ENCODE measurements at regions not wholly inside any gene's neighbourhood (a gene's known extent, or its start where the extent isn't known, plus 50 kb on each side); places are given as distances from the start of the nearest gene placed in this dataset.

- H3K4me3 ChIP-seq (ENCODE audit: low read length in 2 of 2), result no peak overlapping the region
- no peaks in the 10 kb centered on the region for H3K4me1 ChIP-seq (ENCODE audit: control insufficient read depth, insufficient read depth, low read length)
- no peak overlapping the region for H3K27ac ChIP-seq (ENCODE audit: low read length)
- H3K9ac ChIP-seq (ENCODE audit: low read length in 2 of 2), result no peak overlapping the region
- H3K36me3 ChIP-seq (ENCODE audit: control insufficient read depth in 2 of 2, insufficient read depth in 2 of 2, low read length in 2 of 2), result no peaks in the 10 kb centered on the region
- peaks cover 0 to 2% of the 10 kb centered on the region in 2 donors for H3K27me3 ChIP-seq (ENCODE audit: control insufficient read depth in 1 of 2, insufficient read depth in 2 of 2, low read length in 2 of 2)
- no peaks in the 10 kb centered on the region for H3K9me3 ChIP-seq (ENCODE audit: control insufficient read depth in 2 of 2, low read length in 2 of 2)
Observed at GRCh38 chr18:37717098-37717497, 151.5 kb upstream of the CELF4 start.

GRCh38 chr18:37716106-37716735, 150.6 kb upstream of the CELF4 start:
- H3K4me1 ChIP-seq (ENCODE audit: control insufficient read depth, insufficient read depth, low read length), result no peaks in the 10 kb centered on the region
- H3K27me3 ChIP-seq (ENCODE audit: control insufficient read depth in 1 of 2, insufficient read depth in 2 of 2, low read length in 2 of 2), result peaks cover 0 to 2% of the 10 kb centered on the region in 2 donors
- no peak overlapping the region for H3K9ac ChIP-seq (ENCODE audit: low read length in 2 of 2)
- H3K27ac ChIP-seq (ENCODE audit: low read length), result no peak overlapping the region
- no peak overlapping the region for H3K4me3 ChIP-seq (ENCODE audit: low read length in 2 of 2)
- no peaks in the 10 kb centered on the region for H3K36me3 ChIP-seq (ENCODE audit: control insufficient read depth in 2 of 2, insufficient read depth in 2 of 2, low read length in 2 of 2)
- no peaks in the 10 kb centered on the region for H3K9me3 ChIP-seq (ENCODE audit: control insufficient read depth in 2 of 2, low read length in 2 of 2)

GRCh38 chr18:37714691-37715090, 149.1 kb upstream of the CELF4 start:
- Histone ChIP-seq H3K9me3 (ENCODE audit: control insufficient read depth in 2 of 2, low read length in 2 of 2) (no peaks in the 10 kb centered on the region), H3K36me3 (ENCODE audit: control insufficient read depth in 2 of 2, insufficient read depth in 2 of 2, low read length in 2 of 2) (no peaks in the 10 kb centered on the region), H3K27me3 (ENCODE audit: control insufficient read depth in 1 of 2, insufficient read depth in 2 of 2, low read length in 2 of 2) (peaks cover 0 to 2% of the 10 kb centered on the region in 2 donors), H3K4me1 (ENCODE audit: control insufficient read depth, insufficient read depth, low read length) (no peaks in the 10 kb centered on the region), H3K27ac (ENCODE audit: low read length) (no peak overlapping the region), H3K9ac (ENCODE audit: low read length in 2 of 2) (no peak overlapping the region), H3K4me3 (ENCODE audit: low read length in 2 of 2) (no peak overlapping the region)

- no peak overlapping the region for H3K27ac ChIP-seq (ENCODE audit: low read length)
- no peak overlapping the region for H3K4me3 ChIP-seq (ENCODE audit: low read length in 2 of 2)
- H3K9me3 ChIP-seq (ENCODE audit: control insufficient read depth in 2 of 2, low read length in 2 of 2), result no peaks in the 10 kb centered on the region
- H3K27me3 ChIP-seq (ENCODE audit: control insufficient read depth in 1 of 2, insufficient read depth in 2 of 2, low read length in 2 of 2), result no peaks in the 10 kb centered on the region
- H3K4me1 ChIP-seq (ENCODE audit: control insufficient read depth, insufficient read depth, low read length), result no peaks in the 10 kb centered on the region
- H3K36me3 ChIP-seq (ENCODE audit: control insufficient read depth in 2 of 2, insufficient read depth in 2 of 2, low read length in 2 of 2), result no peaks in the 10 kb centered on the region
- no peak overlapping the region for H3K9ac ChIP-seq (ENCODE audit: low read length in 2 of 2)
Observed at GRCh38 chr18:37712776-37713175, 147.2 kb upstream of the CELF4 start.

GRCh38 chr18:37711766-37712505, 146.3 kb upstream of the CELF4 start:
- no peaks in the 10 kb centered on the region for H3K36me3 ChIP-seq (ENCODE audit: control insufficient read depth in 2 of 2, insufficient read depth in 2 of 2, low read length in 2 of 2)
- H3K27me3 ChIP-seq (ENCODE audit: control insufficient read depth in 1 of 2, insufficient read depth in 2 of 2, low read length in 2 of 2), result no peaks in the 10 kb centered on the region
- H3K4me1 ChIP-seq (ENCODE audit: control insufficient read depth, insufficient read depth, low read length), result no peaks in the 10 kb centered on the region
- no peak overlapping the region for H3K4me3 ChIP-seq (ENCODE audit: low read length in 2 of 2)
- H3K27ac ChIP-seq (ENCODE audit: low read length), result no peak overlapping the region
- no peaks in the 10 kb centered on the region for H3K9me3 ChIP-seq (ENCODE audit: control insufficient read depth in 2 of 2, low read length in 2 of 2)
- H3K9ac ChIP-seq (ENCODE audit: low read length in 2 of 2), result no peak overlapping the region

GRCh38 chr18:37710726-37711125, 145.1 kb upstream of the CELF4 start:
- no peak overlapping the region for H3K9ac ChIP-seq (ENCODE audit: low read length in 2 of 2)
- no peak overlapping the region for H3K27ac ChIP-seq (ENCODE audit: low read length)

GRCh38 chr18:37709740-37710139, 144.1 kb upstream of the CELF4 start:
- Histone ChIP-seq H3K36me3 (ENCODE audit: control insufficient read depth in 2 of 2, insufficient read depth in 2 of 2, low read length in 2 of 2) (no peaks in the 10 kb centered on the region), H3K27ac (ENCODE audit: low read length) (no peak overlapping the region), H3K4me1 (ENCODE audit: control insufficient read depth, insufficient read depth, low read length) (no peaks in the 10 kb centered on the region), H3K9ac (ENCODE audit: low read length in 2 of 2) (no peak overlapping the region), H3K9me3 (ENCODE audit: control insufficient read depth in 2 of 2, low read length in 2 of 2) (no peaks in the 10 kb centered on the region), H3K4me3 (ENCODE audit: low read length in 2 of 2) (no peak overlapping the region), H3K27me3 (ENCODE audit: control insufficient read depth in 1 of 2, insufficient read depth in 2 of 2, low read length in 2 of 2) (no peaks in the 10 kb centered on the region)

More at GRCh38 chr18:37710726-37711125, 145.1 kb upstream of the CELF4 start:
- H3K27me3 ChIP-seq (ENCODE audit: control insufficient read depth in 1 of 2, insufficient read depth in 2 of 2, low read length in 2 of 2), result no peaks in the 10 kb centered on the region
- no peaks in the 10 kb centered on the region for H3K4me1 ChIP-seq (ENCODE audit: control insufficient read depth, insufficient read depth, low read length)
- H3K9me3 ChIP-seq (ENCODE audit: control insufficient read depth in 2 of 2, low read length in 2 of 2), result no peaks in the 10 kb centered on the region
- no peak overlapping the region for H3K4me3 ChIP-seq (ENCODE audit: low read length in 2 of 2)
- H3K36me3 ChIP-seq (ENCODE audit: control insufficient read depth in 2 of 2, insufficient read depth in 2 of 2, low read length in 2 of 2), result no peaks in the 10 kb centered on the region

- H3K9me3 ChIP-seq (ENCODE audit: control insufficient read depth in 2 of 2, low read length in 2 of 2), result no peaks in the 10 kb centered on the region
Observed at GRCh38 chr18:37705016-37705415, 139.4 kb upstream of the CELF4 start.

GRCh38 chr18:37702841-37703240, 137.2 kb upstream of the CELF4 start:
- Histone ChIP-seq H3K9ac (ENCODE audit: low read length in 2 of 2) (no peak overlapping the region), H3K27me3 (ENCODE audit: control insufficient read depth in 1 of 2, insufficient read depth in 2 of 2, low read length in 2 of 2) (no peaks in the 10 kb centered on the region), H3K4me1 (ENCODE audit: control insufficient read depth, insufficient read depth, low read length) (no peaks in the 10 kb centered on the region), H3K9me3 (ENCODE audit: control insufficient read depth in 2 of 2, low read length in 2 of 2) (no peaks in the 10 kb centered on the region), H3K36me3 (ENCODE audit: control insufficient read depth in 2 of 2, insufficient read depth in 2 of 2, low read length in 2 of 2) (no peaks in the 10 kb centered on the region), H3K27ac (ENCODE audit: low read length) (no peak overlapping the region), H3K4me3 (ENCODE audit: low read length in 2 of 2) (no peak overlapping the region)

More at GRCh38 chr18:37705016-37705415, 139.4 kb upstream of the CELF4 start:
- no peaks in the 10 kb centered on the region for H3K27me3 ChIP-seq (ENCODE audit: control insufficient read depth in 1 of 2, insufficient read depth in 2 of 2, low read length in 2 of 2)
- H3K4me1 ChIP-seq (ENCODE audit: control insufficient read depth, insufficient read depth, low read length), result no peaks in the 10 kb centered on the region
- H3K9ac ChIP-seq (ENCODE audit: low read length in 2 of 2), result no peak overlapping the region
- H3K36me3 ChIP-seq (ENCODE audit: control insufficient read depth in 2 of 2, insufficient read depth in 2 of 2, low read length in 2 of 2), result no peaks in the 10 kb centered on the region
- no peak overlapping the region for H3K27ac ChIP-seq (ENCODE audit: low read length)
- H3K4me3 ChIP-seq (ENCODE audit: low read length in 2 of 2), result no peak overlapping the region

- H3K4me3 ChIP-seq (ENCODE audit: low read length in 2 of 2), result no peak overlapping the region
- no peak overlapping the region for H3K9ac ChIP-seq (ENCODE audit: low read length in 2 of 2)
- no peaks in the 10 kb centered on the region for H3K4me1 ChIP-seq (ENCODE audit: control insufficient read depth, insufficient read depth, low read length)
- H3K36me3 ChIP-seq (ENCODE audit: control insufficient read depth in 2 of 2, insufficient read depth in 2 of 2, low read length in 2 of 2), result no peaks in the 10 kb centered on the region
- H3K27me3 ChIP-seq (ENCODE audit: control insufficient read depth in 1 of 2, insufficient read depth in 2 of 2, low read length in 2 of 2), result no peaks in the 10 kb centered on the region
- no peak overlapping the region for H3K27ac ChIP-seq (ENCODE audit: low read length)
- peaks cover 0 to 2% of the 10 kb centered on the region in 2 donors for H3K9me3 ChIP-seq (ENCODE audit: control insufficient read depth in 2 of 2, low read length in 2 of 2)
Observed at GRCh38 chr18:37701967-37702366, 136.4 kb upstream of the CELF4 start.

GRCh38 chr18:37698508-37699040, 133.0 kb upstream of the CELF4 start:
- H3K9ac ChIP-seq (ENCODE audit: low read length in 2 of 2), result no peak overlapping the region
- no peak overlapping the region for H3K4me3 ChIP-seq (ENCODE audit: low read length in 2 of 2)
- no peaks in the 10 kb centered on the region for H3K27me3 ChIP-seq (ENCODE audit: control insufficient read depth in 1 of 2, insufficient read depth in 2 of 2, low read length in 2 of 2)
- H3K9me3 ChIP-seq (ENCODE audit: control insufficient read depth in 2 of 2, low read length in 2 of 2), result peaks cover 0 to 3% of the 10 kb centered on the region in 2 donors
- no peak overlapping the region for H3K27ac ChIP-seq (ENCODE audit: low read length)
- no peaks in the 10 kb centered on the region for H3K36me3 ChIP-seq (ENCODE audit: control insufficient read depth in 2 of 2, insufficient read depth in 2 of 2, low read length in 2 of 2)
- H3K4me1 ChIP-seq (ENCODE audit: control insufficient read depth, insufficient read depth, low read length), result no peaks in the 10 kb centered on the region

All from stomach smooth muscle (tissue), 2 donors.